GM12875 (cell line): ENCODE measurements at regions not wholly inside any gene's neighbourhood (a gene's known extent, or its start where the extent isn't known, plus 50 kb on each side); places are given as distances from the start of the nearest gene placed in this dataset.

Experiments
- H3K4me3 ChIP-seq: one replicate; pipeline ENCODE4 v1.5.1; 2011; ENCODE audit warnings: low read depth, low read length, control low read depth
- TF ChIP-seq, protein P1 (sequence below): IDR thresholded peaks from 2 replicates; pipeline ENCODE4 v1.5.1; 2011; ENCODE audit warnings: low read depth, mild to moderate bottlenecking, control low read depth, inconsistent platforms, low read length, moderate library complexity, borderline replicate concordance; ENCODE audit not compliant: insufficient read depth

DNA sequence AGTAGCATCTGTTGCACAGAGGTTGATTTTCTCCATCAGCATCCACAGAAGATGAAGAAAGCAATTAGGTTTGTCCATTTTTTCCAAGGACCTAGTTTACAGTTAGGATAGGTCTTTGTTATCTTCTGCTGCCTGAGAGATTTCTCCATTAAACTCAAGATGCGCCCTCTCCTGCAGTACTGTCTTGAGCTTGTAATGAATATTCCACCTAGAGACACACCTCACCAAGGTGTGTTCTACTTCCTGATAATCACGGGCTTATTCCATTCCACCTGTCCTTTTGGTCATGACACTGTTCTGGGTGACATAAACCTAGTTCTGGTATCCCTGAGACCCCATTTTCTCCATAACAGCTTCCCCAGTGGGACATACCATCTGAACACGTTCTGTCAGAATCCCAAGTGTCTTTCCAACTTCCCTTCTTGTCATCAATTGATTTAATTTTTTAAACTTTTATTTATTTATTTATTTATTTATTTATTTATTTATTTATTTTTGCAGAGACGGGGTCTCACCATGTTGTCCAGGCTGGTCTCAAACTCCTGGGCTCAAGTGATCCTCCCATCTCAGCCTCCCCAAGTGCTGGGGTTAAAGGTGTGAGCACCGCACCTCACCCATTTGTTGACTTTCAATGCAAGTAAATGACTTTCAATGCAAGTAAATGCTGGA is 75.6 kb upstream of the HS3ST5 start:
- TF ChIP-seq, protein P1, sequence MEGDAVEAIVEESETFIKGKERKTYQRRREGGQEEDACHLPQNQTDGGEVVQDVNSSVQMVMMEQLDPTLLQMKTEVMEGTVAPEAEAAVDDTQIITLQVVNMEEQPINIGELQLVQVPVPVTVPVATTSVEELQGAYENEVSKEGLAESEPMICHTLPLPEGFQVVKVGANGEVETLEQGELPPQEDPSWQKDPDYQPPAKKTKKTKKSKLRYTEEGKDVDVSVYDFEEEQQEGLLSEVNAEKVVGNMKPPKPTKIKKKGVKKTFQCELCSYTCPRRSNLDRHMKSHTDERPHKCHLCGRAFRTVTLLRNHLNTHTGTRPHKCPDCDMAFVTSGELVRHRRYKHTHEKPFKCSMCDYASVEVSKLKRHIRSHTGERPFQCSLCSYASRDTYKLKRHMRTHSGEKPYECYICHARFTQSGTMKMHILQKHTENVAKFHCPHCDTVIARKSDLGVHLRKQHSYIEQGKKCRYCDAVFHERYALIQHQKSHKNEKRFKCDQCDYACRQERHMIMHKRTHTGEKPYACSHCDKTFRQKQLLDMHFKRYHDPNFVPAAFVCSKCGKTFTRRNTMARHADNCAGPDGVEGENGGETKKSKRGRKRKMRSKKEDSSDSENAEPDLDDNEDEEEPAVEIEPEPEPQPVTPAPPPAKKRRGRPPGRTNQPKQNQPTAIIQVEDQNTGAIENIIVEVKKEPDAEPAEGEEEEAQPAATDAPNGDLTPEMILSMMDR: no peak
- H3K4me3 ChIP-seq: no peak overlapping the region

DNA sequence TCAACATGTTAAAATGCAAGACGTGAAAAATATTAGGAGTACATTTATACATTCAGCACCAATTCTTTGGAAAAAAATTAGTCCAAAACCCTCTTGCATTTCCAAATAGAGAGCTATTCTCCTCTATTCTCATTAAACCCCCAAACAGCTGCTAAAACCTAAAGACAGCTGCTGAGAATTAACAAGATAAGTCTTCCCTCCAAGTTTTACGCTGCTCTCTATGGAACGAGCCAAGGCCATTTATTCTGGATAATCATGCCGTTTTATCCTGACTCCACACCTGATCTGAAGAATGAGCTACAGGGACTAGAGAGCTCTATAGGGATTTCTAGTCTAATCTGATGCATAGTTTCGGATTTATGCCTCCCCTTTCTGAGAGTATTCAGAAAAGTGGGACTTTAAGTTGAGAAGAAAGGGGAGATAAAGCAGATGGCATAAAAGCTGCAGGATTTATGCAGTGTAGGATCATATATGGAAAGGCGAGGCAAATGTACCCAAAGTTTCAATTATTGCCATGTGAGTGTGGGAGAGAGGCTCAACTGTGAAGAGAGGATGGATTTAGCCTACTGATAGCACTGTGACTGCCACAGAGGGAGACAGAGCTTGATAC is 64.7 kb upstream of the HS3ST5 start:
- no peak overlapping the region for H3K4me3 ChIP-seq
- TF ChIP-seq, protein P1: no peak

DNA sequence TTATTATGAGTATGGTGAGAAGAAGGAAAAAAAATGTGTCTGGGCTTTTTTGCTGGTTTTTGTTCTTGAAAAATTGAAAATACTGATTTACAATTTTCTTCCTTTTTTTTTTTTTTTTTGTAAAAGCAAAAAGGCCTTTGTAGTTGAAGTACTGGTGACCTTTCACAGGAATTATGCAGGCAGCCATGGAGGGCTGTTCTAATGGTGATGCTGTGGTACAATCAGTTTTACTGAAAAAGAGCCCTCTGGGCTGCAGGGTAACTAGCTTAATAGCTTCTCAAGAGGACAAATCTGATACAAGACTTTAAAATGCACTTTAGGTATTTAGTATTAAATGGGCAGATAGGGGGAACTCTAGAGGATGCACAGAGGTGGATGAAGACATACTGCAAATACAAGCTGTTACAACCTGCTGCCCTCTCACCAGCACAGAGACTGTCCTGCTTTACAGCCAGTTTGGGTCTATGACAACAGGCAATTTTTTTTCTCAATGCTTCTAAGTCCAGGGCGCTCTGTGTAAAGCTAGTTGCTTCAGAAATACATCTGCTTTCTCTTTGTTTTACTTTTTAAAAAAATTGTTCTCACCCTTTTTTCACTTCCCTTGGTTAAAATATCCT is 61.6 kb upstream of the HS3ST5 start:
- TF ChIP-seq, protein P1: no peak
- no peak overlapping the region for H3K4me3 ChIP-seq

DNA sequence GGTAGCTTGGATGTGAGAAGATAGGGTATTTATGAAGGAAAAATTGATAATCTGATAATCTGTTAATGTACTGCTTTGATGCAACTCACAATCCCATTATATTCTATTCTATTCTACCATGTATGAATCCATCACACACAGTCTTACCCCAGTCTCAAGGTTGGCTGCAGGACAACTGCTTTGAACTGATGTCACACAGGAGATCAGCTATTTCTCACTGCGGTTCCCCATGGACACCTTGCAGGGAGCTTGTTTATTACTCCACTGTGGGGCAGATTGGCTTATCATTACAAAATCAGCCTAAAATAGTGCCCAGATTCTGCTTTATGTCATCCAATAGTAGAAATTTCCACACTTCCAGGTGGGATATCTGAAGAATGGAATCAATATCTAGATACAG is 61.0 kb upstream of the HS3ST5 start:
- TF ChIP-seq, protein P1: no peak
- no peak overlapping the region for H3K4me3 ChIP-seq

DNA sequence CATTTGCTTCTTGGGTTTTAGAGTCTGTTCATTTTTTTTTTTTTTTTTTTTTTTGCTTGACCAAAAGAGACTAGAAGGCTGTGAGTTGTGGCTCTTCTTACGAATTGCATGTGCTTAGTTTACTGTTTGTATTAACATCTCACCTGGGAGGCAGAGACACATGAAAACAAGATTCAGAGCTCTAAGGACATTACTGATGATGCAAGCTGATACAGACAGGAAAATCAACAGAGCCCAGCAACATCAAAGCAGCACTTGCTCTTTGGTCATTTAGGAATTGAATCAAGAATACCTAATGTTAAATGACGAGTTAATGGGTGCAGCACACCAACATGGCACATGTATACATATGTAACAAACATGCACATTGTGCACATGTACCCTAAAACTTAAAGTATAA is 55.7 kb upstream of the HS3ST5 start:
- no peak overlapping the region for H3K4me3 ChIP-seq
- TF ChIP-seq, protein P1: no peak
